Fibroblast of gingiva (primary cell): ENCODE measurements at regions not wholly inside any gene's neighbourhood (a gene's known extent, or its start where the extent isn't known, plus 50 kb on each side); places are given as distances from the start of the nearest gene placed in this dataset.

Experiments
- DNase-seq: peaks from one replicate; pipeline ENCODE4 v3.0.0-alpha.2; 2011; ENCODE audit warnings: low read depth

DNA sequence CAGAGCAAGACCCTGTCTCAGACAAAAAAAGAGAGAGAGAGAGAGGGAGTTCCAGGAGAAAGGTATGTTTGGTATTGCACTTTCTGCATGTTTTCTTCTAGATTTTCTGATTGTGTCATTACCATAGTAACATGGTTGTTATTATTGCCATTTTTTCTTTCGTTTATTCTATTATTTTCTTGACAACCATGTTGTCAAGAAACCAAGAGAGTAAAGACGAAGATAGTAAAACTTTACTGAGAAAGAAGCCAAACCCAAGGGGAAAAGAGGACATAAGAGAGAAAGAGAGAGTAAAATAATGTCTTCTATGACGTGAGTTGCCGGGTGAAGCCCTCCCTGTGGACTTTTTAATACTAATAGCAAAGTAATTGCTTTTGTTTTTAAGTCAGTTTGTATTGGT lies 1186.0 kb upstream of the SEL1L start:
- no peak for DNase-seq

GRCh38 chr14:82720431-82720830 lies 1186.8 kb upstream of the SEL1L start:
- no peak for DNase-seq

- no peak for DNase-seq
Measured at GRCh38 chr14:82720946-82721345, 1187.3 kb upstream of the SEL1L start.

DNA sequence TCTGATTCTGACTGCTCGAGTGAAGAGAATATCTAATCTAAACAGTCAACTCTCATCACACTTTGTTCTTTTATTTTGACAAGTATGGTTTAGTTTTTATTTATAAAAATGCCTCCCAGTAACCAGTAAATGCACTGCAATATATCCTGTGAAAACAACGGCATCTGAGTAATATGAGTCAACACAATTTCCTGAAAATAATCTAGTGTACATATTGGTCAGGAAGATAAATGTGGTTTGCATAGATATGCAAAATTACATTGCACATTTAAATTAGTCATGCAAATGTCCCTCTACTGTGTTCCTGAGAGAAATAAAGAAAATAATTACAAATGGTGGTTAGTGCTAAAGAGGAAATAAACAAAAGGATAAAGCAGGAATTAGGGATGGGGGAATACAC lies 1190.7 kb upstream of the SEL1L start:
- DNase-seq = no peak

- no peak for DNase-seq
Measured at GRCh38 chr14:82725213-82725612, 1191.6 kb upstream of the SEL1L start.

DNA sequence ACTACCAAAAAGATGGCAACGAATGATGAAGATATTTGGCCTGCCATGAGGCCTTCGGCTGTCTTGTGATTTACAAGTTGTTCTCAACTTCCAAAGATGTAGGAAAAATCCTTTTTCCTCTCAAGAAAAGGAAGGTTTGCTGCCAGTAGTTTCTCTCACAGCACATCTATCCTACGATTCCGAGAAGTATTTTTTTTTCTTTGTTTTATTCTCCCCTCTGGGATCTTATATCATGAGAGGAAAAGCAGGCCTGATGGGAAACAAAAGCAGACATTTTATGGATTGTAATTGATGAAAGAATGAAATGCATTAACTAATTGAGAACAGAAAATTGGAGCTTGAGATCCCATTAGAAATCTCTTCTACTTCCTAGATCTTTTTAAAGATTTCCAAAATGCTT lies 1197.9 kb upstream of the SEL1L start:
- no peak for DNase-seq

DNA sequence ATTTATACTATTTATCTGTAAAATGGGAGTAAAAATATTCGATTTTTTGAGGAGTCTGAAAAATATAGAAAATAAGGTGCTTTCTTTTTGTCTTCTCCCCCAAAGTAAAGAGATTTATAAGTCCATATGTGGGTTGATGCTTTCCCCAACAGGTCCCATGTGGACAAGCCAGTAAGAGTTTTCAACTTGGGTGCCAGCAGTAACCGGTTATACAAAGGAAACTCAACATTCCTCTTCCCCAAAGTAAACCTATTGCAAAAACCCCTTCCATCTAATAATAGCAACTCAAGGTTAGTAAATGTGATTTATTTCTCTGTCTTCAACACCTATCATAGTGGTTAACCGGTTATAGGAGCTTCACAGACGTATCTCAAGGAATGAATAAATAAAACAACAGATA lies 1206.9 kb upstream of the SEL1L start:
- no peak for DNase-seq

DNA sequence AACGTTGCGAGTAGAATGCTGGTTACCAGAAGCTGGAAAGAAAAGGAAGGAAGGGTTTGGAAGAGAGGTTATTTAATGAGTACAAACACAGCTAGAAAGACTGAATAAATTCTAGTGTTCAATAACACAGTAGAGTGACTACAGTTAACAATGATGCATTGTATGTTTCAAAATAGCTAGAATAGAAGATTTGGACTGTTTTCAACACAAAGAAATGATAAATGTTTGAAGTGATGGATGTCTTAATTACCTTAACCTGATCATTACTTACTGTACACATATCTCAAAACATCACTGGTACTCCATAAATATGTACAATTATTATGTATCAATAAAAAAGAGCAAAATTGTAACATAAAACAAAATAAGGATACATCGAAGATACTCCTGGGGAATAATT lies 1221.8 kb upstream of the SEL1L start:
- DNase-seq = no peak

DNA sequence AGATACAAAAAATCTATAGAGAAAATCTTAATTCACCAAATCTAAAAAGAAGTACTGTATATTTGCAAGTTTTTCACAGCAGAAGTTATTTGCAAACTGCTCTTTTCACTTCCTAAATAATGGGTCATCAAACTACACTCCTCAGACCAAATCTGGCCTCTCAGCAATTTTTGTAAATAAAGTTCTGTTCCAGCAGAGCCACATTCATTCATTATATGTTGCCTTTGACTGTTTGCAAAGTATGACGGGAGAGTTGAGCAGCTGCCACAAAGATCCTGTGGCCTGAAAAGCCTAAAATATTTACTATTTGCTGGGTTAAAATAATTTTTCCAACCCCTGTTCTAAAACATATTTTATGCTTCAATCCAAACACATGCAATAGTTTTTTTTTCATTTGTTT lies 1222.3 kb upstream of the SEL1L start:
- no peak for DNase-seq

- DNase-seq = no peak
Measured at GRCh38 chr14:82757776-82758175, 1224.1 kb upstream of the SEL1L start.

DNA sequence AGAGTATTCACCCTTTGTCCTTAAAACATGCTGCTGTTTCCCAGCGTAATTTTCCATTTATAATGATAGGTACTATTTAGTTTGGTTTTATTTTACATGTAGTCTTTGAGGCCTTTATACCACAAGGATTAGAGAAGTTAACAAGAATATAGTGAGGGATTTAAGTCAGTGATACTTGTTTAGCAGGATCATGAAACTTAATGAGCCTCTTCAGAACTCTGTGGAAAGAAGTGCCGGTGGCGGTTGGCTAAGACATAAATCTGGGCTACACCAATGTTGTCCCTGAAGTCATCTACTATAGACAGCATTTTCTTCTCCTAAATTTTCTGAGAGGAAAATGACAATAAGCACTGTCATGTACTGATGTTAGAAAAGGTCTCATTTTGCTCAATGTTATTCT lies 1226.0 kb upstream of the SEL1L start:
- DNase-seq = no peak

GRCh38 chr14:82766123-82766522 lies 1232.5 kb upstream of the SEL1L start:
- DNase-seq = no peak

- DNase-seq = no peak
Measured at GRCh38 chr14:82766996-82767395, 1233.3 kb upstream of the SEL1L start.

DNA sequence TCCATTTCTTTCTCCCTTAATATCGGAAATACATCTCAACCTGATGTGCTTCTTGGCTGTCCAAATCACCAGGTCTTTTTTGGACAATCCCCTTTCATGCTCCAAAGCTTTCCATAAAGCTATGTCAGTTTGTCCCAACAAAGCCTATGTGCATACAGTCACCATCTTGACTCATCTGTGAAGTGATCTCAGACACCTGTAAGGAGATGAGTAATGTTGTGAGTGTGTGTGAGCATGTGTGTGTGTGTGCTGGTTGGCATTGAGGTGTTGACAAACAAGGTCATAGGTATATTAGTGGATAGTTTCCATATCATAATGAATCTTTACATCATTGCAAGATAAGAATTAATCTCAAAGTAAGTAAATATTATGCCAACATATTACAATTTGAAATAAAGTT lies 1243.3 kb upstream of the SEL1L start:
- no peak for DNase-seq

- DNase-seq = no peak
Measured at GRCh38 chr14:82778008-82778590, 1244.4 kb upstream of the SEL1L start.

DNA sequence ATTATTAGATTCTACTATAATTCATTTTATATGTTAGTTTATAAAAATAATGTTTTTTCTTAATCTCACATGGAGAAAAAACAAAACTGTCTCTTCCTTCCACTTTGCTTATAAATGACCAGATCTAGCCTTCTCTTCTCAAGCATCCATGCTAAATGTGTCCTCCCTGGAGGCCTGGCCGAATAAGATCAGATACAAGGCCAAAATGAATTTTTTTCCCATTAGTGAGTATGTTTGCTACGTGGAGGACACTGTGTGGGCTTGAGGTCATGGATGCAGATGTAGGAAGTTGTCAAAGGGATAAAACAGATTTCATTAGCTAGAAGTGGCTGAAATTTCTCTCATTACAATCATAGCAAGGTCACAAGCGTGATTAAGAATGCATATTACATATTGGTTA lies 1244.9 kb upstream of the SEL1L start:
- no peak for DNase-seq

GRCh38 chr14:82779301-82779700 lies 1245.6 kb upstream of the SEL1L start:
- no peak for DNase-seq

DNA sequence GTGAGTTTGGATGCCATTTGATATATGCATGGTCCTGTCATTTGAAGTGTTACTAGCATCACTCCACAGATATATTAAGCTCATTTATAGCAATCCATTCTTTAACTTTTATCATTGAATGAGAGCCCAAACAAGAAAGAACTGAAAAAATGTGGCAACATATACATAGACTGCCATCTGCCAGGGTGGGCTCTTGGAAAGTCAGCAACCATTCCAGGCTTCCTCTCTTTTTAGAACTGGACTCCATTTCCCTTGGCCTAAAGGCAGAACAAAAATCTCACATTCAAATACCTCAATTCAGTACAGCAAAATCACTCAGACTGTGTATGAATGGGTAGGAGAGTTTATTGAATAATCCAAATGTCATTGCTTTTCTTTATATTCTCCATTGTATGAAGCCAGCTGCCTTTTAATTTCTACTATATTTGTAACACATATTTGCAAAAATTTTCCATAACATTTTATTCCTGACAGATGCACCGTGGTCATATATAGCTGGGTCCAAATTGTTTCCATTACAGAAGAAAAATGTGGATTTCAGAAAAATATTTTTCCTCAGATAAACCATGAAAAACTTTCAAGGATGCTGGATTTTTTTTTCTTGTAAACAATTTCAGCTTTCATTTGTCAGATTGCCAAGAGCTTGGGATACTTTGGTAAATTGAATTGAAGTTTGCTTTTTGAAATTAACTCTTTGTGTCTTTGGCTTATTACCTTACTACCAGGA lies 1252.3 kb upstream of the SEL1L start:
- DNase-seq = no peak

GRCh38 chr14:82786483-82786880 lies 1252.8 kb upstream of the SEL1L start:
- no peak for DNase-seq

DNA sequence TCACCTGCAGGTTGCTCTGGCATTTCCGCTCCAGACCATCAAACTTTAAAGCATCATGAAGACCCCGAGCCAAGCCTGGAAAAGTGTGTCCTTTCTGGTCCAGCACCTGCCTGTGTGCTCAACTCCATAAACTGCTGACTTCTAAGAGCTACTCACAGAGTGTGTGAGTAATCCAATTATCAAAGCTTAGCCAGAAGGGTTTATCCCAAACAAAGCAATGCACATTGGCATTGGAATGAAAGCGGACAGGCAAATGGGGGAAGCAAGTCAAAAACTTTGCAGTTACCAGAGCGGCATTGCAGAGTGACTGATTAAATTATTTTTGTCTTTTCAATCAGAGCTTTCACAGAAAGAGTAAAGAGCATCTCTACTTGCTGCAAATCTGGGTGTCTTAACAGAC lies 1262.4 kb upstream of the SEL1L start:
- DNase-seq = no peak

- no peak for DNase-seq
Measured at GRCh38 chr14:82798276-82798675, 1264.6 kb upstream of the SEL1L start.

GRCh38 chr14:82805892-82806825 lies 1272.5 kb upstream of the SEL1L start:
- DNase-seq = no peak

DNA sequence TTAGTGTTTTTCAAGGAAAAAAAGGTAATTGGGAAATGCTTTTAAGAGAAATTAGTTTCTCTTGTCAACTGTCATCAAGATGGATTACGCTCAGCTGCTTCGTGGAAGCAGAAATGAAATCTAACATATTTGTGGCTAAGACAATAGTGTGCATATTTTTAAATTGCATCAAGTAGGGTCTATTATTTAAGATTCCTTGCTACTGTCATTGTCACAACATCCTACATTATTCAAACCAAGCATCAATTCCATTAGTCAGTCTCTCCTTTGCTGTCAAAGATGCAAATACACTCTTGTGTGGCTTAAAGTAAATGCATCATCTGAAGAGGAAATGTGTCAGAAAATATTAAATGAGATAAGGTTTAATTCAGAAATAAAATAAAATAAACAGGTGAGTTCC lies 1277.6 kb upstream of the SEL1L start:
- DNase-seq = no peak
